Inferior parietal cortex (tissue), 1 donor: ENCODE measurements at regions not wholly inside any gene's neighbourhood (a gene's known extent, or its start where the extent isn't known, plus 50 kb on each side); places are given as distances from the start of the nearest gene placed in this dataset.
"Not testable (repeated sequence)": the region's sequence is repeated elsewhere in the genome, so short reads cannot be mapped to it uniquely, and the experiment has no call there.

Experiments
- DNase-seq: peaks from one replicate; pipeline ENCODE4 v3.0.0-alpha.2; 2016; ENCODE audit errors: extremely low spot score

GRCh38 chrX:39043838-39044550 lies 242.7 kb downstream of the MID1IP1 start:
- DNase-seq: no peak

- no peak for DNase-seq
Measured at GRCh38 chrX:39047174-39047573, 245.9 kb downstream of the MID1IP1 start.

GRCh38 chrX:39049975-39050374 lies 248.7 kb downstream of the MID1IP1 start:
- no peak for DNase-seq

DNA sequence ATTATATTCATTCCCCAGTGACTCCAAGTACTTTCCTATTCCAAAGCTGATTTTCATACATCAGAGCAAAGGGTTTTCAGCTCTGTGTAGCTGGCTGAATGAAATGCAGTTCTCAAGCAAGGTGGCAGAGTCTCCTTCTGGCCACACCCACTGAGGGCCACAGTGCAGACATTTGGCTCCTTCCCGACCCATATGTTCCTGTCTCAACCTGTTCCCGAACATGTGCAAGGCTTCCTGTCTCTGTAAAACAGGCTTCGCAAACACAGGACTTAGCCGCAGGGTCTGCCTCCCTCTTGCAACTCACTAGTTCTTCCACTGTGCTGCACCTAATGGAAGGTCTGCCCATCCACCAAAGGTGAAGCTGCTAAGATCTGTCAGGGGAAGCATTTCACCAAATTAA lies 249.2 kb downstream of the MID1IP1 start:
- no peak for DNase-seq

GRCh38 chrX:39052751-39053150 lies 251.5 kb downstream of the MID1IP1 start:
- no peak for DNase-seq

DNA sequence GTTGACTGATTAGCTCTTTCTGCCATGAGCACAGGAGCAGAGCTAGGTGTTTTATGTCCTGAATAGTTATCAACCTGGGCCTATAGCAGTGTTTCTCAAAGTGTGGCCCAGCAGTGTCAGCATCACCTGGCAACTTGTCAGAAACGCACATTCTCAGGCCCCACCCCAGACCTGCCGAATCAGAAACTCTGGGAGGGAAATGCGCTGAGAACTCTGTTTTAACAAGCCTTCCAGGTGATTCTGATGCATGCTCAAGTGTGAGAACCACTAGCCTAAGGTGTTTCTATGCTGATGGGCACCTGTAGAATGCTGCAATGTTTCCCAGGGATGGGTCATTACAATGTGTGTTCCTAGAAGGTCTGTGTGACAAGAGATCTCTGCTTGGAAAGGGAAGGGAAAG lies 257.5 kb downstream of the MID1IP1 start:
- DNase-seq: no peak

GRCh38 chrX:39059866-39060265 lies 258.6 kb downstream of the MID1IP1 start:
- no peak for DNase-seq

- no peak for DNase-seq
Measured at GRCh38 chrX:39063037-39063436, 261.8 kb downstream of the MID1IP1 start.

DNA sequence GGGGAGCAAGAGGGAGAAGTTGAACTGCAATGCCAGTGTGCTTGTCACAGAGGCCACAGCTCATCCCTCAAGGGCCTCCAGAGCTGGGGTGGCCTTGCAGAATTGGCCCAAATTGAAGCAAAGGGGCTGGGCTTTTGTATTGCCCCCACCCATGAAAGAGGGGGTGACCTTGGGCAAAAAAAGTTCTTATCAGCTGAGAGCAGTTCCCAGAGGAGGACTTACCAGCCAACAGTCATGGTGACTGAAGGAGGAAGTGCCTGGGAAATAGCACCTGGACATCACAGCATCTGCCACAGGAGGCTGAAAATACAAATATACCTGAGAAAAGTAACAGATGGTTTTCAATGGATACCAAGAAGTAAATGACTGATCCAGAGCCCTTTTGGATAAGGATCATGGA lies 262.4 kb downstream of the MID1IP1 start:
- no peak for DNase-seq

GRCh38 chrX:39065051-39065871 lies 264.0 kb downstream of the MID1IP1 start:
- DNase-seq: peak; percentile 2

DNA sequence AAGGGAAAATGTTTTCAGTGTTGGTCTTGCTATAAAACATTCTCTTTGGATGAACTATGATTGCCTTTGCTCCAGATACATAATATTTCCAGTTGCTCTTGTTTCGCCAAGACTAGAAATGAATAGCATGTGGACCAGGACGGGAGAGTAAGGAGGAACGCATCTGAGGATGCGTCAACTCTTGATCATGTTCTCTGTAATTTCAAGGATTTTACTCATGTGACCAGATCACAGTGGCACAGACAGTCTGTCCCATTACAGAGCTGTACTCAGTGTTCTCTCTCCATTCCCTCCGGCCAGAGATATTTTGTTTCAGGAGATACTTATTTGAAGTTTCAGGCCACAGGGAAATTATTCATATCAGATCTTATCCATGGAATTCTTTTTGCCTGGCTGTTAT lies 266.6 kb downstream of the MID1IP1 start:
- DNase-seq: no peak

DNA sequence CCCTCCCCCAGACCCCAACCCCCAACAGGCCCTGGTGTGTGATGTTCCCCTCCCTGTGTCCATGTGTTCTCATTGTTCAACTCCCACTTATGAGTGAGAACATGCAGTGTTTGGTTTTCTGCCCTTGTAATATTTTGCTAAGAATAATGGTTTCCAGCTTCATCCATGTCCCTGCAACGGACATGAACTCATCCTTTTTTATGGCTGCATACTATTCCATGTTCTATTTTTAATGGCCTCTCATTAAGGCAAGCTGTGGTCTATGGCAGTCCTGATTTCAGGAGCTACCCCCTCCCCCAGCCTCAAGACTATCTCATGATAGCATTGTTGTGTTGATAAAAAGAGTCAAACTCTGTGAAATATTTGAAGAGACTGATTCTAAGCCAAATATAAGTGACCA lies 267.4 kb downstream of the MID1IP1 start:
- DNase-seq: not testable (repeated sequence)

DNA sequence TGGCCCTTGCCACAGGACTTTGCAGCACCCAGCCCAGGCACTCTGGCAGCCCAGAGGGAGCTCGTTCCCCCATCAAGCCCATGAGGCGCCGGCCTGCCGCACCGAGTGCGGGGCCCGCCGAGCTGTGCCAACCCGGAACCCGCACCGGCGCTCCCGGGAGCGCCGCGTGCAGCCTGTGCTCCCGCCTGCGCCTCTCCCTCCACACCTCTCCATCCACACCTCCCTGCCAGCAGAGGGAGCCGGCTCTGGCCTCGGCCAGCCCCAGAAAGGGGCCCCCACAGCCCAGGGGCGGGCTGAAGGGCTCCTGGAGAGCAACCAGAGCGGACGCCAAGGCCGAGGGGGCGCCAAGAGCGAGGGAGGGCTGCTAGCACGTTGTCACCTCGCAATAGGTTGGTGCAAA lies 268.8 kb downstream of the MID1IP1 start:
- no peak for DNase-seq

DNA sequence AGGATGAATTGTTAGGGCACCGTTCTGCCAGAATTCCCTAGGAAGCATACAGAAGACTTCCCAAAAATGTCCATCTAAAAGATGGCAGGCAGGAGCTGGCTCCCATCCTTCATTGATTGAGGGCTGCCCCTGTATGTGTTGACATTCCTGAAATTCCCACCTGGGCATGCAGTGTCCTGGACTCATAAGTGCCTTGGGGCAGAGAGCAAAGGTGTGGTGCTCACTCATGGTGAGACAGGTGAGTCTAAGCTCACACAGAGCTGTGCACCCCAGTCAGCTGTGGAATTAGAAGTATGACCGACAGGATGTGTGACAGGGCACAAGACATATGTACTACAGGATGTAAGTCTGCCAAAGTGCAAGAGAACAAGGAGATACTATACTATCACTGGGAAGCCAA lies 271.9 kb downstream of the MID1IP1 start:
- no peak for DNase-seq

GRCh38 chrX:39096599-39096998 lies 295.3 kb downstream of the MID1IP1 start:
- DNase-seq: no peak

- no peak for DNase-seq
Measured at GRCh38 chrX:39104745-39105144, 303.5 kb downstream of the MID1IP1 start.

DNA sequence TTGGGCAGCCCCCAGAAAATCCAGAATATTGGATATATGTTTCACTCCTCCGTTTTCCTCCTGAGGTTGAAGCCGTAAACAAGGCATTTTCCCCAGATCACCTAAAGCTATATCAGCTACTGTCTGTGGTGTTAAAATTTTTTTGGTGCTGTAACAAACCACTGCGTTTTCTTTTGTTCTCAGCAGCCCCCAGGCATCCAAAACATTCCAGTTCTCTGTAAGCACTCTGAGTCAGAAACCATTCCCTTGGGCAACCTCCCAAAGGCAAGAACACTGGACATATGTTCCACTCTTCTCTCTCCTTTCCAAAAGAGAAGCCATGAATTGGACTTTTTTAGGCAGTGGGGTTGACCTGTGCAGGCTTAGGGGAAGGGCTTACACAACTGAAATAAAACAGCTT lies 310.9 kb downstream of the MID1IP1 start:
- DNase-seq: no peak

DNA sequence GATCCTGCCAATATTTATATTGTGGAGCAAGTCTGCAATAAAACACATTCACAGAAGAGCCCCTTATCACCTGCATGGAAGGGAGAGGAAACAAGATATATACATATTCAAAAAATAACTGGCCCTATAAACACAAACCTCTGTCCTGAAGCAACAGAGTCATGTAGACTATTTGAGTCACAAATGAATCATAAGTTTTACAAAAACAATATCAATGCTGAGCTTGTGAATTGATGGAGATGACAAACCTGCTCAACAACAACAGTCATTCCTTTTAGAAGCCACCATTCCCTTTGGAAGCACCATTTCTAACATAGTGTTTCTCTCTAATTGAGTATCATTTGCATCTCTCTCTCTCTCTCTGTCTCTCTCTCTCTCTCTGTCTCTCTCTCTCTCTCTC lies 313.9 kb downstream of the MID1IP1 start:
- DNase-seq: no peak

DNA sequence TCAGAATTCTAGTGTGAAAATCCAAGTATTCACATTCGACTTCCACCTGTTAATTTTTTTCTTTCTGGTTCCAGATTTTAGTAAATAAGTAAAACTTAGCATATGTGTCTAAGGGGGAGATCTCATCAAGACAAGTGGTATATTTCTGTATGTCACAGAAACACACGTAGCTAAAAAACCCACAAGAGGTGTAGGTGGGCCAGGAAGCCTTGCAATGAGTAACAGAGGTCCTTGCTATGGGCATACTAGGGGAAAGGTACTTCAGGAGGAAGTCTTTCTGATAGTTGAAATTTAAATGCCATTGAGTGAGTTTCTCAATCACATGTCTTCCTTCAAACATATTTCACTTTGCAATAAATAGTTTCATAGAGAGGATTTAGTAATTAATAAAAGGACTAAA lies 315.8 kb downstream of the MID1IP1 start:
- no peak for DNase-seq

DNA sequence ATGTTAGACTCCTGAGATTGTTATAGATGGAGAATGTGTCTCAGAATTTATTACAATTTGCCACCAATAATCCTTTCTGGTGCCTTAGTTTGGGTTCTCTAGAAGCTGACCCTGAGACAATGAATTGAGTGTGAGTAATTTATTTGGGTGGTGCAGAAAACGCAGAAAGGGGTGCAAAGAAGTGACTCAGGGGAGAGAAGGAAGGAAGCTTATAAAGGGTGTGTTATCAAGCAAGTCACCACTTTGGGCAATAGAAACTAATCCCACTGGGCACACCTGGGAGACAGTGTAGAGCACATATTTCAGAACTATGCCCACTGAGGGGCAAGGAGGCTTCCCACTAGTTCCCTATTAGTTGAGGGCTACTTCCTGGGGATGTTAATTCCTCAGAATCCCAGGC lies 320.6 kb downstream of the MID1IP1 start:
- DNase-seq: no peak

- no peak for DNase-seq
Measured at GRCh38 chrX:39125834-39126233, 324.6 kb downstream of the MID1IP1 start.

- DNase-seq: no peak
Measured at GRCh38 chrX:39133971-39134370, 332.7 kb downstream of the MID1IP1 start.

GRCh38 chrX:39137363-39137954 lies 336.2 kb downstream of the MID1IP1 start:
- no peak for DNase-seq
